ENCODE measurements at regions not wholly inside any gene's neighbourhood (a gene's known extent, or its start where the extent isn't known, plus 50 kb on each side); places are given as distances from the start of the nearest gene placed in this dataset.

- DNase-seq: no peak
- Mint-ChIP-seq H3K36me3 (ENCODE audit: low read depth) (no peaks in the 10 kb centered on the region), H3K9me3 (no peaks in the 10 kb centered on the region), H3K27ac (no peak overlapping the region), H3K4me1 (ENCODE audit: low read depth) (no peaks in the 10 kb centered on the region), H3K4me3 (no peak overlapping the region), H3K27me3 (peaks cover 2% of the 10 kb centered on the region)
Measured at GRCh38 chr1:199138061-199138460, 499.2 kb downstream of the PTPRC start.

DNA sequence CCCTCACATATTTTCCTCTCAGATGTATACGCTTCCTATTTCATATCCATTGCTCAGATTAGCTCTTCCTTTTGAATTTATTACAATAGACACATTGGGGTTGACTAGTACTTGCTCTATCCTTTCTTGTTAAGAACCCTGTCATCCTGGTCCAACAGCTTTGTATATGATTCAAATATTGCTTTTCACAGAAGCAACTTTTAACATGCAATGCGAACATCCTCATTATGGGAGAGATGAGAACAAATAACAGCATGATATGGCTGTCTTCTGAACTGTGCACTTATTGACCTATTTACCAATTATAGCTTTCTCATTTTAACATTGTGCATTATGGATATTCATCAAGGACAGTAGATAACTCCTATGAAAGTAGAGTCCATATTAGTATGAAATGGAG is 510.8 kb downstream of the PTPRC start:
- no peaks in the 10 kb centered on the region for H3K27me3 Mint-ChIP-seq
- no peak overlapping the region for H3K27ac Mint-ChIP-seq
- no peak overlapping the region for H3K4me3 Mint-ChIP-seq
- H3K4me1 Mint-ChIP-seq (ENCODE audit: low read depth): peaks cover 2% of the 10 kb centered on the region
- H3K9me3 Mint-ChIP-seq: no peaks in the 10 kb centered on the region
- no peak for DNase-seq
- no peaks in the 10 kb centered on the region for H3K36me3 Mint-ChIP-seq (ENCODE audit: low read depth)

DNA sequence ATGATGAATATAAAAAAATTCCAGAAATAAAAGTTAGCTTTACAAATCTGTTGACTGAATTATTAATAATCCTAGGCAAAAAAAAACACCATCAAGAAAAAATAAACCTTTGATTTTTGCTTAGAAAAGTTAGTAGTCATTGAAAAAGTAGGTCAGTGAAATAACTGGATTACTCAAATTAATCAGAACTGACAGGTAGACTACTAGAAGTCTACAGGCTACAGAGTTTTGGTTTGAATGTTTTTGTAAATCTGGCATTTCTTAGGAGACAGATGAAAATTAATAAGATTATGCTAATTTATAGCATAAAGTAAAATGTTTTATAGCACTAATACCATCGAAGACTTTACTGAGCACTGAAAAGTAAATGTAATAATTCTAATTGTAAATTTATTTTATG is 511.9 kb downstream of the PTPRC start:
- Mint-ChIP-seq H3K27me3 (no peaks in the 10 kb centered on the region), H3K36me3 (ENCODE audit: low read depth) (no peaks in the 10 kb centered on the region), H3K4me1 (ENCODE audit: low read depth) (peaks cover 2% of the 10 kb centered on the region), H3K27ac (no peak overlapping the region), H3K4me3 (no peak overlapping the region), H3K9me3 (no peaks in the 10 kb centered on the region)
- no peak for DNase-seq

DNA sequence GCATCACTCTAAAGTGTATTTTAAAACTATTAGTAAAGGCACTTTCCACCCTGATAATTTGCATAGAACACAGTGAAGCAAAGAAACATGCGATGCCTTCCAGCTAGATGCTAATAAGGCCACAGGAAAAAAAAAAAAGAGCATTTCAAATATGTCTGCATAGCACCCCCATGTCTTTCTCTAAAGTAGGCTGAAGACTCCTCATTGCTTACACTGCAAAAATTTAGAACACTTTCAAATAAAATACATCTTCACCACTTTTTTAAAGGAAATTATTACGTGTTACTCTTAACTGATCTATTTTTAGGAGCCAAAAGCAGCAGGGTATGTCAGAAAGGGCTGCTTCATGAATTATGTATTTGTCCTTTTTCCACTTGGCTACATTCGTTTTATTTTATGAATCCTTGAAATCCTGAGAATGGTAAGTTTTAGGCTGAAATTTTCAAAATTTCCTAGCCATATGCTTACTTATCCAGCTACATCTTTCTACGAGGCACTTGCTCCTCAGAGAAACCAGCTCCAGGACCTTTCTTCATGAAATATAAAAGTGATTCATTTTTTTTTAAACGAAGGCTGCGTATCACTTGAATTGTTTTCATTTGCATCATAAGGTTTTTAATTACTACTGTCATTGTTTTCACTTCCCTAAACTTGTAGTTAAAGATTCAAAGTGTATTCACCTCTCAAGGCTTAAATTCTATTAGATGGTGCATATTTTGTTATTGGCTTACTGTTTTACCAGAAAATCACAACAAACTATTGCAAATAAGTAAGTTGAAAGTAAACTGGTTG is 513.0 kb downstream of the PTPRC start:
- H3K4me3 Mint-ChIP-seq: no peak overlapping the region
- H3K27ac Mint-ChIP-seq: no peak overlapping the region
- no peaks in the 10 kb centered on the region for H3K36me3 Mint-ChIP-seq (ENCODE audit: low read depth)
- peaks cover 2% of the 10 kb centered on the region for H3K4me1 Mint-ChIP-seq (ENCODE audit: low read depth)
- H3K27me3 Mint-ChIP-seq: no peaks in the 10 kb centered on the region
- H3K9me3 Mint-ChIP-seq: no peaks in the 10 kb centered on the region
- DNase-seq: no peak

DNA sequence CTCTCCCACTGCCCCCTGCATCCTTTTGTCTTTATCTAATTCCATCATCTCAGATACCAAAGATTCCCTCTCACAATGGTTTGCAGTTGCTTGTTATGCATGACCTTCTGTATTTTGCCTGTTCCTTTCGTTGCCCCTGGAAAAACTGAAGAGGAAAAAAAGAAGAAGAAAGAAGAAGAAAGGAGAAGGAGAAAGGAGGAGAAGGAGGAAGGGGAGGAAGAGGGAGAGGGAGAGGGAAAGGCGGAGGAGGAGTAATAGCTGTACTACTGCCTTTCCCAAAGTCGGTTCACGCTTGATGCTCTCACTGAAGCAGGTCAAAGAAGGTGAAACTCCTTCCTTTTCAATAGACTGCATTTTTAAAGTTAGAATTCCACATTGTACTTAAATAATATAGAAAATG is 513.8 kb downstream of the PTPRC start:
- Mint-ChIP-seq H3K9me3 (no peaks in the 10 kb centered on the region), H3K27me3 (no peaks in the 10 kb centered on the region), H3K4me1 (ENCODE audit: low read depth) (peaks cover 2% of the 10 kb centered on the region), H3K4me3 (no peak overlapping the region), H3K36me3 (ENCODE audit: low read depth) (no peaks in the 10 kb centered on the region), H3K27ac (no peak overlapping the region)
- no peak for DNase-seq

DNA sequence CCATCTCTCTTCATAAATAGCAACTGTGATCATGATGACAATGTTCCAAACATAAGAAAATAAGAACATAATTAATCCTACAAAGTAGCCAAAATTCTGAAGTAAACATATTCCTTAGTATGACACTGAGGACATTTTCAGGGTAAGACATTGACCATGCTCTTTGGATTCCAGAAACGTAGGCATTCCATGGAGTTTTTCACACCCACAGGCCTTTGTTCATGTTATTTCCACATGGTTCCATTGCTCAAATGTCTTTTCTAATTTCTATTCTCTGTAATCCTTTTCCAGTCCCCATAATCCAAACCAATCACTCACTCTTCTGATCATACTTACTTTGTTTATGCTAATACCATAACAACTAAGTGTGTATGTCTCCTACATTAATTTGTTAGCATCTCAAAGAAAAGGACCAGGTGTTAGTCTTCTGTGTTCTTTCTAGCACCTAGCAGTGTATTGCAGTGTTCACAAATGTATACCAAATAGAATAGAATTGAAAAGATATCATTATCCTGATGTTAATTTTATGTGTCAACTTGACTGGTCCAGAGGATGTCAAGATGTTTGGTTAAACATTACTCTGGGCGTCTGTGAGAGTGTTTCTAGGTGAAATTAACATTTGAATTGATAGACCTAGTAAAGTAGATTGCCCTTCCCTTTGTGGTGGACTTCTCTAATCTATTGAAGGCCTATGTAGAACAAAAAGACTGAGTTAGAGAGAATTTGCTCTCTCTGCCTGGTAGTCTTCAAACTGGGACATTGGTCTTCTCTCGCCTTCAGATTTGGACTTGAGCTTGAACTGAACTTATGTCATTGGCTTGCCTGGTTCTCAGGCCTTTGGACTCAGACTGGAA is 516.6 kb downstream of the PTPRC start:
- Mint-ChIP-seq H3K36me3 (ENCODE audit: low read depth) (no peaks in the 10 kb centered on the region), H3K27ac (no peak overlapping the region), H3K4me3 (no peak overlapping the region), H3K9me3 (peaks cover under 1% of the 10 kb centered on the region), H3K27me3 (no peaks in the 10 kb centered on the region), H3K4me1 (ENCODE audit: low read depth) (peaks cover under 1% of the 10 kb centered on the region)
- DNase-seq: no peak

DNA sequence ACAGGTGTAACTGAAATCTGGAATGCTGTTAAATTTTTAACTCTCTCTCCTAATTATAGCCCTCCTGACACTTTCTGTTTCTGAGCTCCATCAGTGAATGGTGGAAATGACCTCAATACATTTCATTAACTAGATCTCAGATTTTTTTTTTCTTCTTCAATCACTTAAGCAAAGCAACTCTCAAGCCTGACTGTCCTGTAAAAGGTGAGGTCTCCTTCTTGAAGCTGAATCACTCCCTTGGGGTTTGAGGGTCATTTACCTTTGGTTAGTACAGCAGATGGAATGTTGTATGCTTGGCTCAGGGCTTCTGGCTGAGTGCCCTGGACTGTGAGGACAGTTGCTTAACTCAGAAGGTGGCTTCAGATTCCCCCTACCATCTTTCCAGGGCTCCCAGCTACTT is 518.7 kb downstream of the PTPRC start:
- Mint-ChIP-seq H3K4me3 (no peak overlapping the region), H3K27me3 (no peaks in the 10 kb centered on the region), H3K27ac (no peak overlapping the region), H3K9me3 (peaks cover 5% of the 10 kb centered on the region), H3K4me1 (ENCODE audit: low read depth) (peaks cover 16% of the 10 kb centered on the region), H3K36me3 (ENCODE audit: low read depth) (no peaks in the 10 kb centered on the region)
- DNase-seq: no peak

GRCh38 chr1:199160521-199161318 is 521.9 kb downstream of the PTPRC start:
- peaks cover 41% of the 10 kb centered on the region for H3K4me1 Mint-ChIP-seq (ENCODE audit: low read depth)
- DNase-seq: no peak
- H3K27ac Mint-ChIP-seq: peak overlapping the region; percentile 45
- H3K36me3 Mint-ChIP-seq (ENCODE audit: low read depth): no peaks in the 10 kb centered on the region
- H3K9me3 Mint-ChIP-seq: peaks cover 5% of the 10 kb centered on the region
- no peak overlapping the region for H3K4me3 Mint-ChIP-seq
- H3K27me3 Mint-ChIP-seq: peaks cover 2% of the 10 kb centered on the region

GRCh38 chr1:199161319-199161680 is 522.5 kb downstream of the PTPRC start:
- H3K9me3 Mint-ChIP-seq: peaks cover 5% of the 10 kb centered on the region
- peaks cover 3% of the 10 kb centered on the region for H3K27me3 Mint-ChIP-seq
- peak overlapping the region; percentile 77 for H3K27ac Mint-ChIP-seq
- peaks cover 41% of the 10 kb centered on the region for H3K4me1 Mint-ChIP-seq (ENCODE audit: low read depth)
- DNase-seq: no peak
- H3K36me3 Mint-ChIP-seq (ENCODE audit: low read depth): no peaks in the 10 kb centered on the region
- no peak overlapping the region for H3K4me3 Mint-ChIP-seq

GRCh38 chr1:199161766-199162303 is 523.0 kb downstream of the PTPRC start:
- H3K4me1 Mint-ChIP-seq (ENCODE audit: low read depth): peaks cover 41% of the 10 kb centered on the region
- H3K27me3 Mint-ChIP-seq: peaks cover 3% of the 10 kb centered on the region
- H3K4me3 Mint-ChIP-seq: no peak overlapping the region
- peak overlapping the region; percentile 77 for H3K27ac Mint-ChIP-seq
- peak; percentile 32 for DNase-seq
- H3K9me3 Mint-ChIP-seq: peaks cover 5% of the 10 kb centered on the region
- H3K36me3 Mint-ChIP-seq (ENCODE audit: low read depth): no peaks in the 10 kb centered on the region

- no peak for DNase-seq
- Mint-ChIP-seq H3K4me1 (ENCODE audit: low read depth) (peaks cover 41% of the 10 kb centered on the region), H3K36me3 (ENCODE audit: low read depth) (no peaks in the 10 kb centered on the region), H3K4me3 (no peak overlapping the region), H3K9me3 (peaks cover 5% of the 10 kb centered on the region), H3K27ac (no peak overlapping the region), H3K27me3 (peaks cover 3% of the 10 kb centered on the region)
Measured at GRCh38 chr1:199163267-199163666, 524.4 kb downstream of the PTPRC start.

DNA sequence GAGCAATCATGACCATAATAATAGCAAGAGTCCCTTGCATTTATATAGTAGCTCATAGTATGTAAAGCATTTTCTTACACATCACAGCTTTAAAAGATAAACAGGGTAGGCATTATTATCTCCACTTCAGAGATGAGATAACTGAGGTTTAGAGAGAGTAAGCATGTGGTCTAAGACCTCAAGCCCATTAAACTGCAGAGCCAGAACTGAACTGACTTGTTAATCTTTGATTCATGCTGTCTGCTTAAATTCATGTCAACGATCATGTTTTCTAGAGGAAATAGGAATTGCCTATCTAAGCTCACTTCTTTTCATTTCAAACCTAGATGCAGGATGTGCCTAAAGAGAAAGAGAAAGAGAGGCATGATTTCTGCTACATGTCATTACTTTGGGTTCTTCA is 524.8 kb downstream of the PTPRC start:
- peaks cover 45% of the 10 kb centered on the region for H3K4me1 Mint-ChIP-seq (ENCODE audit: low read depth)
- DNase-seq: no peak
- H3K27me3 Mint-ChIP-seq: peaks cover 3% of the 10 kb centered on the region
- H3K4me3 Mint-ChIP-seq: no peak overlapping the region
- peaks cover 5% of the 10 kb centered on the region for H3K9me3 Mint-ChIP-seq
- H3K36me3 Mint-ChIP-seq (ENCODE audit: low read depth): no peaks in the 10 kb centered on the region
- H3K27ac Mint-ChIP-seq: no peak overlapping the region

DNA sequence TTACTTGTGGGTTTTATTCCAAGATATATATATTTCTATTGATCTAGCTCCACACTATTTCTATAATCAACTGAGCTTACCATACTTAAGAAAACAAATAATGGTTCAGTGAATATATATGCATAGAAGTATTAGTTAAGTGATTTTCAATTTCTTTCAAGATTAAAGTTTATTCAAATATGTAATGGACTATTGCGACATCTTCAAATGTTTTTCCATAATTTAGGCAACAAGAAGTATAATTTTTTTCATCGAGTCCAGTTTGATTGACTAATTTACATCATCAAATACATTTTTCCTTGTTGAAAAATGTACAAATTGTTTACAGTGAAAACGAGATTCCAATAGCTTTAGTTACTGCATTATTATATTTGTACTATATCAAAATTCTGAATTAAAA is 528.6 kb downstream of the PTPRC start:
- Mint-ChIP-seq H3K4me1 (ENCODE audit: low read depth) (peaks cover 53% of the 10 kb centered on the region), H3K9me3 (no peaks in the 10 kb centered on the region), H3K36me3 (ENCODE audit: low read depth) (no peaks in the 10 kb centered on the region), H3K27me3 (peaks cover 3% of the 10 kb centered on the region), H3K4me3 (no peak overlapping the region), H3K27ac (no peak overlapping the region)
- no peak for DNase-seq

GRCh38 chr1:199168888-199169585 is 530.2 kb downstream of the PTPRC start:
- H3K4me3 Mint-ChIP-seq: no peak overlapping the region
- H3K4me1 Mint-ChIP-seq (ENCODE audit: low read depth): peaks cover 52% of the 10 kb centered on the region
- no peaks in the 10 kb centered on the region for H3K9me3 Mint-ChIP-seq
- no peaks in the 10 kb centered on the region for H3K36me3 Mint-ChIP-seq (ENCODE audit: low read depth)
- H3K27me3 Mint-ChIP-seq: peaks cover 3% of the 10 kb centered on the region
- no peak overlapping the region for H3K27ac Mint-ChIP-seq
- no peak for DNase-seq

Measured in activated T-cell treated with anti-CD3 and anti-CD28 coated beads, Interleukin-2, amount 50 U/mL, for 24 hours (primary cell).